H9 (cell line): ENCODE measurements at regions not wholly inside any gene's neighbourhood (a gene's known extent, or its start where the extent isn't known, plus 50 kb on each side); places are given as distances from the start of the nearest gene placed in this dataset.

Experiments used
- DNase-seq: peaks from one replicate; pipeline ENCODE4 v3.0.0-alpha.2; 2017
- H2AFZ ChIP-seq: one replicate; pipeline ENCODE4 v1.6.1; 2013; ENCODE audit warnings: mild to moderate bottlenecking, low read length, control low read depth, moderate library complexity
- H2AK5ac ChIP-seq: 2 replicates; pipeline ENCODE4 v1.6.1; 2013; ENCODE audit warnings: low read length, control low read depth, mixed read lengths; ENCODE audit not compliant: insufficient read length
- H2BK120ac ChIP-seq: one replicate; pipeline ENCODE4 v1.6.1; 2013; ENCODE audit warnings: low read depth, mild to moderate bottlenecking, low read length, control low read depth, inconsistent platforms; ENCODE audit not compliant: poor library complexity, severe bottlenecking
- H2BK12ac ChIP-seq: 2 replicates; pipeline ENCODE4 v1.6.1; 2013; ENCODE audit warnings: low read length, control low read depth, mixed read lengths, low read depth; ENCODE audit not compliant: insufficient read length
- H2BK15ac ChIP-seq: 2 replicates; pipeline ENCODE4 v1.6.1; 2013; ENCODE audit warnings: low read depth, low read length, control low read depth
- H2BK20ac ChIP-seq: one replicate; pipeline ENCODE4 v1.6.1; 2013; ENCODE audit warnings: low read depth, mild to moderate bottlenecking, low read length, control low read depth, inconsistent platforms; ENCODE audit not compliant: poor library complexity, severe bottlenecking
- H2BK5ac ChIP-seq: 2 replicates; pipeline ENCODE4 v1.6.1; 2013; ENCODE audit warnings: low read length, control low read depth, mixed read lengths; ENCODE audit not compliant: insufficient read length
- H3K14ac ChIP-seq: 2 replicates; pipeline ENCODE4 v1.6.1; 2013; ENCODE audit warnings: low read length, control low read depth; ENCODE audit not compliant: insufficient read depth
- H3K18ac ChIP-seq: 2 replicates; pipeline ENCODE4 v1.6.1; 2013; ENCODE audit warnings: low read depth, mild to moderate bottlenecking, mixed read lengths, low read length, control low read depth; ENCODE audit not compliant: insufficient read length
- H3K23ac ChIP-seq: 2 replicates; pipeline ENCODE4 v1.6.1; 2013; ENCODE audit warnings: low read length, control low read depth, mixed read lengths, low read depth; ENCODE audit not compliant: insufficient read length
- H3K23me2 ChIP-seq: 2 replicates; pipeline ENCODE4 v1.6.1; 2013; ENCODE audit warnings: low read depth, mild to moderate bottlenecking, mixed read lengths, low read length, control low read depth; ENCODE audit not compliant: insufficient read length, poor library complexity, severe bottlenecking
- H3K27ac ChIP-seq: 2 replicates; pipeline ENCODE4 v1.5.1; 2013; ENCODE audit warnings: low read length, control low read depth, mixed read lengths, low read depth; ENCODE audit not compliant: insufficient read length
- H3K27me3 ChIP-seq: 2 replicates; pipeline ENCODE4 v1.6.1; 2013; ENCODE audit warnings: low read length, control low read depth, inconsistent platforms; ENCODE audit not compliant: insufficient read depth
- H3K4ac ChIP-seq: 2 replicates; pipeline ENCODE4 v1.6.1; 2013; ENCODE audit warnings: low read depth, mild to moderate bottlenecking, control low read depth, inconsistent platforms, low read length, moderate library complexity
- H3K4me1 ChIP-seq: 2 replicates; pipeline ENCODE4 v1.6.1; 2013; ENCODE audit warnings: low read length, control low read depth, inconsistent platforms; ENCODE audit not compliant: insufficient read depth
- H3K4me2 ChIP-seq: 2 replicates; pipeline ENCODE4 v1.6.1; 2013; ENCODE audit warnings: low read length, control low read depth, mixed read lengths; ENCODE audit not compliant: insufficient read length, insufficient read depth
- H3K56ac ChIP-seq: 2 replicates; pipeline ENCODE4 v1.6.1; 2013; ENCODE audit warnings: low read depth, mild to moderate bottlenecking, mixed read lengths, low read length, control low read depth; ENCODE audit not compliant: insufficient read length
- H3K79me1 ChIP-seq: 2 replicates; pipeline ENCODE4 v1.6.1; 2013; ENCODE audit warnings: low read depth, mild to moderate bottlenecking, moderate library complexity, low read length, control low read depth, inconsistent platforms; ENCODE audit not compliant: insufficient read depth, poor library complexity, severe bottlenecking
- H3K79me2 ChIP-seq: 2 replicates; pipeline ENCODE4 v1.6.1; 2013; ENCODE audit warnings: low read length, control low read depth, inconsistent platforms; ENCODE audit not compliant: insufficient read depth
- H3K9ac ChIP-seq: 2 replicates; pipeline ENCODE4 v1.6.1; 2013; ENCODE audit warnings: low read length, control low read depth, mixed read lengths; ENCODE audit not compliant: insufficient read length; ENCODE audit errors: extremely low read depth
- H3K9me3 ChIP-seq: one replicate; pipeline ENCODE4 v1.6.1; 2013; ENCODE audit warnings: low read depth, low read length, inconsistent platforms; ENCODE audit not compliant: control insufficient read depth
- H3T11ph ChIP-seq: one replicate; pipeline ENCODE4 v1.6.1; 2013; ENCODE audit warnings: mild to moderate bottlenecking, low read length, control low read depth, inconsistent platforms
- H4K20me1 ChIP-seq: one replicate; pipeline ENCODE4 v1.6.1; 2013; ENCODE audit not compliant: control insufficient read depth, insufficient read length, insufficient read depth
- H4K5ac ChIP-seq: 2 replicates; pipeline ENCODE4 v1.6.1; 2013; ENCODE audit warnings: low read depth, mild to moderate bottlenecking, mixed read lengths, low read length, control low read depth; ENCODE audit not compliant: insufficient read length
- H4K8ac ChIP-seq: replicated peaks from 2 replicates; pipeline ENCODE4 v1.6.1; 2013; ENCODE audit warnings: low read length, control low read depth, mixed read lengths, low read depth; ENCODE audit not compliant: insufficient read length
- H4K91ac ChIP-seq: 2 replicates; pipeline ENCODE4 v1.6.1; 2013; ENCODE audit warnings: low read depth, mild to moderate bottlenecking, moderate library complexity, mixed read lengths, low read length, control low read depth; ENCODE audit not compliant: insufficient read length
- H3K27ac Mint-ChIP-seq, 3 experiments: 2 replicates in 2 of 3; 3 replicates in 1 of 3; pipeline ENCODE4 v1.8.0; 2020 to 2021; ENCODE audit warnings: mixed read lengths in 3 of 3, mild to moderate bottlenecking in 1 of 3, moderate library complexity in 1 of 3
- H3K27me3 Mint-ChIP-seq: 2 replicates; pipeline ENCODE4 v1.8.0; 2021; ENCODE audit warnings: low read depth, mild to moderate bottlenecking, moderate library complexity, mixed read lengths
- H3K36me3 Mint-ChIP-seq, 3 experiments: 2 replicates in 2 of 3; 3 replicates in 1 of 3; pipeline ENCODE4 v1.8.0; 2020 to 2021; ENCODE audit warnings: low read depth in 3 of 3, mixed read lengths in 3 of 3; ENCODE audit not compliant: insufficient read depth in 1 of 3
- H3K4me1 Mint-ChIP-seq, 2 experiments: 2 replicates each; pipeline ENCODE4 v1.8.0; 2020; ENCODE audit warnings: mixed read lengths in 2 of 2
- H3K4me3 Mint-ChIP-seq, 2 experiments: 2 replicates in 1 of 2; 3 replicates in 1 of 2; pipeline ENCODE4 v1.8.0; 2020 to 2021; ENCODE audit warnings: mild to moderate bottlenecking in 2 of 2, mixed read lengths in 2 of 2, moderate library complexity in 1 of 2
- H3K9me3 Mint-ChIP-seq, 2 experiments: 2 replicates in 1 of 2; 3 replicates in 1 of 2; pipeline ENCODE4 v1.8.0; 2020; ENCODE audit warnings: mild to moderate bottlenecking in 2 of 2, mixed read lengths in 2 of 2, moderate library complexity in 1 of 2
- TF ChIP-seq, protein P1 (sequence below): fragments of 200-600 bp; sonication (generic); conservative IDR thresholded peaks from 3 replicates; pipeline ENCODE4 v1.8.0; 2021; ENCODE audit warnings: antibody characterized with exemption, mild to moderate bottlenecking

GRCh38 chr10:32190890-32191491, 134.8 kb upstream of the KIF5B start:
- no peaks in the 10 kb centered on the region for H3K4me1 ChIP-seq
- TF ChIP-seq, protein P1, sequence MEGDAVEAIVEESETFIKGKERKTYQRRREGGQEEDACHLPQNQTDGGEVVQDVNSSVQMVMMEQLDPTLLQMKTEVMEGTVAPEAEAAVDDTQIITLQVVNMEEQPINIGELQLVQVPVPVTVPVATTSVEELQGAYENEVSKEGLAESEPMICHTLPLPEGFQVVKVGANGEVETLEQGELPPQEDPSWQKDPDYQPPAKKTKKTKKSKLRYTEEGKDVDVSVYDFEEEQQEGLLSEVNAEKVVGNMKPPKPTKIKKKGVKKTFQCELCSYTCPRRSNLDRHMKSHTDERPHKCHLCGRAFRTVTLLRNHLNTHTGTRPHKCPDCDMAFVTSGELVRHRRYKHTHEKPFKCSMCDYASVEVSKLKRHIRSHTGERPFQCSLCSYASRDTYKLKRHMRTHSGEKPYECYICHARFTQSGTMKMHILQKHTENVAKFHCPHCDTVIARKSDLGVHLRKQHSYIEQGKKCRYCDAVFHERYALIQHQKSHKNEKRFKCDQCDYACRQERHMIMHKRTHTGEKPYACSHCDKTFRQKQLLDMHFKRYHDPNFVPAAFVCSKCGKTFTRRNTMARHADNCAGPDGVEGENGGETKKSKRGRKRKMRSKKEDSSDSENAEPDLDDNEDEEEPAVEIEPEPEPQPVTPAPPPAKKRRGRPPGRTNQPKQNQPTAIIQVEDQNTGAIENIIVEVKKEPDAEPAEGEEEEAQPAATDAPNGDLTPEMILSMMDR, result peak; percentile 76
- H3K4me2 ChIP-seq, result no peak overlapping the region
- no peak overlapping the region for H3K14ac ChIP-seq
- Mint-ChIP-seq H3K36me3 (0 out of 7 replicates have a peak, but pooled peaks cover 0 to 2% (median 0%) of the 10 kb centered on the region in 3 experiments), H3K9me3 (no peaks in the 10 kb centered on the region), H3K27me3 (no peaks in the 10 kb centered on the region), H3K27ac (no peak overlapping the region), H3K4me3 (no peak overlapping the region; a peak in 1 of 5 replicates), H3K4me1 (peaks cover 0 to 2% of the 10 kb centered on the region in 2 experiments; a peak in 1 of 4 replicates)
- no peak for DNase-seq
- no peak overlapping the region for H4K91ac ChIP-seq
- no peak overlapping the region for H4K8ac ChIP-seq
- H3K9me3 ChIP-seq, result no peaks in the 10 kb centered on the region
- H4K5ac ChIP-seq, result no peak overlapping the region
- H3K23ac ChIP-seq, result no peak overlapping the region
- H2BK12ac ChIP-seq, result no peak overlapping the region
- no peak overlapping the region for H2BK5ac ChIP-seq
- no peaks in the 10 kb centered on the region for H3K79me2 ChIP-seq
- no peak overlapping the region for H2AFZ ChIP-seq
- no peaks in the 10 kb centered on the region for H3K23me2 ChIP-seq
- no peak overlapping the region for H3K27ac ChIP-seq
- H2AK5ac ChIP-seq, result no peak overlapping the region
- no peak overlapping the region for H3K56ac ChIP-seq
- no peak overlapping the region for H3K9ac ChIP-seq
- no peak overlapping the region for H2BK15ac ChIP-seq
- H3K18ac ChIP-seq, result no peak overlapping the region
- H4K20me1 ChIP-seq, result no peaks in the 10 kb centered on the region
- H2BK20ac ChIP-seq, result no peak overlapping the region
- no peak overlapping the region for H3T11ph ChIP-seq
- no peak overlapping the region for H3K4ac ChIP-seq
- H2BK120ac ChIP-seq, result no peak overlapping the region
- no peaks in the 10 kb centered on the region for H3K79me1 ChIP-seq
- no peaks in the 10 kb centered on the region for H3K27me3 ChIP-seq
